ENCODE measurements at regions not wholly inside any gene's neighbourhood (a gene's known extent, or its start where the extent isn't known, plus 50 kb on each side); places are given as distances from the start of the nearest gene placed in this dataset.

- no peak overlapping the region for H3K9ac ChIP-seq (ENCODE audit: low read length in 5 of 5)
- H3K27me3 ChIP-seq (ENCODE audit: control insufficient read depth in 5 of 5, insufficient read depth in 4 of 5, low read length in 5 of 5), result no peaks in the 10 kb centered on the region
- no peak overlapping the region for H3K4me3 ChIP-seq (ENCODE audit: low read depth in 1 of 5, low read length in 5 of 5)
- no peaks in the 10 kb centered on the region for H3K9me3 ChIP-seq (ENCODE audit: control insufficient read depth in 5 of 5, low read length in 5 of 5)
- peaks cover 0 to 3% (median 0%) of the 10 kb centered on the region in 5 donors for H3K4me1 ChIP-seq (ENCODE audit: control insufficient read depth in 5 of 5, insufficient read depth in 5 of 5, low read length in 5 of 5)
- no peaks in the 10 kb centered on the region for H3K36me3 ChIP-seq (ENCODE audit: control insufficient read depth in 5 of 5, insufficient read depth in 5 of 5, low read length in 5 of 5)
- no peak overlapping the region for H3K27ac ChIP-seq (ENCODE audit: low read depth, low read length)
Measured at GRCh38 chr11:101745756-101746155, 161.9 kb upstream of the TRPC6 start.

DNA sequence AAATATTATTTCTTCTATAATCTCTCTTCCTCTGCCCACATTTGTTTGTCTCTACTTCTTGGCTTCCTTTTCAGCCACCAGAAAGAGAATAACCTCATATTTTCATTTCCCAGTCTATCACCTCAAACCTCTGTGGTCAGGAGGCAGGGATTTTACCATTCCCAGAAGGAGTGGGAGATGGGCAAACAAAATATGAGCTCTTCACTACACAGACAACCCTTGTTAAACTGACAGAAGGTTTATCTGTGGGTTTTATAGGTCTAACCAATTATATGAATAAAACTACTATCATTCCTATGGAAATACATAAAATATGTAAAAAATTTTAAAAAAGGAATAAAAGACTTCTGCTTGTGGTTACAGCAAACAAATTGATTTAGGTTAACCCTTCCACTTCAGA, 160.0 kb upstream of the TRPC6 start:
- H3K27ac ChIP-seq (ENCODE audit: low read depth, low read length), result no peak overlapping the region
- H3K27me3 ChIP-seq (ENCODE audit: control insufficient read depth in 5 of 5, insufficient read depth in 4 of 5, low read length in 5 of 5), result no peaks in the 10 kb centered on the region
- H3K4me3 ChIP-seq (ENCODE audit: low read depth in 1 of 5, low read length in 5 of 5), result no peak overlapping the region
- no peaks in the 10 kb centered on the region for H3K9me3 ChIP-seq (ENCODE audit: control insufficient read depth in 5 of 5, low read length in 5 of 5)
- no peaks in the 10 kb centered on the region for H3K36me3 ChIP-seq (ENCODE audit: control insufficient read depth in 5 of 5, insufficient read depth in 5 of 5, low read length in 5 of 5)
- no peaks in the 10 kb centered on the region for H3K4me1 ChIP-seq (ENCODE audit: control insufficient read depth in 5 of 5, insufficient read depth in 5 of 5, low read length in 5 of 5)
- H3K9ac ChIP-seq (ENCODE audit: low read length in 5 of 5), result no peak overlapping the region

GRCh38 chr11:101741479-101742175, 157.8 kb upstream of the TRPC6 start:
- H3K36me3 ChIP-seq (ENCODE audit: control insufficient read depth in 5 of 5, insufficient read depth in 5 of 5, low read length in 5 of 5), result no peaks in the 10 kb centered on the region
- no peak overlapping the region for H3K9ac ChIP-seq (ENCODE audit: low read length in 5 of 5)
- no peak overlapping the region for H3K27ac ChIP-seq (ENCODE audit: low read depth, low read length)
- no peaks in the 10 kb centered on the region for H3K27me3 ChIP-seq (ENCODE audit: control insufficient read depth in 5 of 5, insufficient read depth in 4 of 5, low read length in 5 of 5)
- no peaks in the 10 kb centered on the region for H3K4me1 ChIP-seq (ENCODE audit: control insufficient read depth in 5 of 5, insufficient read depth in 5 of 5, low read length in 5 of 5)
- H3K4me3 ChIP-seq (ENCODE audit: low read depth in 1 of 5, low read length in 5 of 5), result no peak overlapping the region
- H3K9me3 ChIP-seq (ENCODE audit: control insufficient read depth in 5 of 5, low read length in 5 of 5), result no peaks in the 10 kb centered on the region

DNA sequence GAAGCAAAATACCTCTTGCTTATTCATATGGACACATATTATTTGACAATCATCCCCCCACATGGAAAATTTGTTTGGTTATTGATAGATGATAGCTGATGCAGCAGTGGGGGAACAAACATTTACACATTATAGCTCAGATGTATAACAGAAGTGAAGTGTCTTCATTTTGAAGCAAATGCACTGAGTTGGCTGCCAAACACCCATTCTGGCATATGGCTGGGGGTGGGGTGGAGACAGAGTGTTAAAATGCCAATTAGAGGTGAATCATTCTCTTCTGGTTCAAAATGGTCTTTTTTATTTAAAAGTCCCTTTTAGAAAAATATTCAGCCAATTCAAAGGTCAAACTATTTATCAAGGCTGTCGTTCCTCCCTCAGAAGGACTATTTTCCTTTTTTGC, 157.3 kb upstream of the TRPC6 start:
- H3K4me3 ChIP-seq (ENCODE audit: low read depth in 1 of 5, low read length in 5 of 5), result no peak overlapping the region
- no peaks in the 10 kb centered on the region for H3K9me3 ChIP-seq (ENCODE audit: control insufficient read depth in 5 of 5, low read length in 5 of 5)
- no peaks in the 10 kb centered on the region for H3K36me3 ChIP-seq (ENCODE audit: control insufficient read depth in 5 of 5, insufficient read depth in 5 of 5, low read length in 5 of 5)
- H3K9ac ChIP-seq (ENCODE audit: low read length in 5 of 5), result no peak overlapping the region
- no peaks in the 10 kb centered on the region for H3K27me3 ChIP-seq (ENCODE audit: control insufficient read depth in 5 of 5, insufficient read depth in 4 of 5, low read length in 5 of 5)
- no peak overlapping the region for H3K27ac ChIP-seq (ENCODE audit: low read depth, low read length)
- no peaks in the 10 kb centered on the region for H3K4me1 ChIP-seq (ENCODE audit: control insufficient read depth in 5 of 5, insufficient read depth in 5 of 5, low read length in 5 of 5)

DNA sequence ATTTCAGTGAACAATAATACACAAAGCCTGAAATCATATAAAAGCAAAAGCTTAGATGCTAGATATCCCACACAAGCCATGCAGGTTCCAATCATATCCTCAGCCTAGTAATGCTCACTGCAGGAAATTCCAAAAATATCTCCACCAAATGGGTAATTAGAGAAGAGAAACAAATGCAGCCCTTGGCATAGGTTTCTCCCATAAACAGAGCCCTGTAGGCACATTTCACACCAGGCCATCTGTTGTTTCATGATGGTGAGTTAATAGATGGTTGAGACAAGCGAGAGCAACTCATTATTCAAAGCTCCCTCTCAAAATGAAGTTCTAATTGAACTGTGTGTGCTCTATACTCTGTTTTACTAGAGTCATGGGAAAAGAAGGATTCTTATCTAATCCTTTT, 154.6 kb upstream of the TRPC6 start:
- H3K4me1 ChIP-seq (ENCODE audit: control insufficient read depth in 5 of 5, insufficient read depth in 5 of 5, low read length in 5 of 5), result no peaks in the 10 kb centered on the region
- no peak overlapping the region for H3K4me3 ChIP-seq (ENCODE audit: low read depth in 1 of 5, low read length in 5 of 5)
- no peaks in the 10 kb centered on the region for H3K27me3 ChIP-seq (ENCODE audit: control insufficient read depth in 5 of 5, insufficient read depth in 4 of 5, low read length in 5 of 5)
- H3K27ac ChIP-seq (ENCODE audit: low read depth, low read length), result no peak overlapping the region
- H3K36me3 ChIP-seq (ENCODE audit: control insufficient read depth in 5 of 5, insufficient read depth in 5 of 5, low read length in 5 of 5), result no peaks in the 10 kb centered on the region
- no peak overlapping the region for H3K9ac ChIP-seq (ENCODE audit: low read length in 5 of 5)
- no peaks in the 10 kb centered on the region for H3K9me3 ChIP-seq (ENCODE audit: control insufficient read depth in 5 of 5, low read length in 5 of 5)

- Histone ChIP-seq H3K4me1 (ENCODE audit: control insufficient read depth in 5 of 5, insufficient read depth in 5 of 5, low read length in 5 of 5) (no peaks in the 10 kb centered on the region), H3K27me3 (ENCODE audit: control insufficient read depth in 5 of 5, insufficient read depth in 4 of 5, low read length in 5 of 5) (no peaks in the 10 kb centered on the region), H3K9ac (ENCODE audit: low read length in 5 of 5) (no peak overlapping the region), H3K36me3 (ENCODE audit: control insufficient read depth in 5 of 5, insufficient read depth in 5 of 5, low read length in 5 of 5) (no peaks in the 10 kb centered on the region), H3K27ac (ENCODE audit: low read depth, low read length) (no peak overlapping the region), H3K4me3 (ENCODE audit: low read depth in 1 of 5, low read length in 5 of 5) (no peak overlapping the region), H3K9me3 (ENCODE audit: control insufficient read depth in 5 of 5, low read length in 5 of 5) (no peaks in the 10 kb centered on the region)
Measured at GRCh38 chr11:101729406-101730078, 145.7 kb upstream of the TRPC6 start.

DNA sequence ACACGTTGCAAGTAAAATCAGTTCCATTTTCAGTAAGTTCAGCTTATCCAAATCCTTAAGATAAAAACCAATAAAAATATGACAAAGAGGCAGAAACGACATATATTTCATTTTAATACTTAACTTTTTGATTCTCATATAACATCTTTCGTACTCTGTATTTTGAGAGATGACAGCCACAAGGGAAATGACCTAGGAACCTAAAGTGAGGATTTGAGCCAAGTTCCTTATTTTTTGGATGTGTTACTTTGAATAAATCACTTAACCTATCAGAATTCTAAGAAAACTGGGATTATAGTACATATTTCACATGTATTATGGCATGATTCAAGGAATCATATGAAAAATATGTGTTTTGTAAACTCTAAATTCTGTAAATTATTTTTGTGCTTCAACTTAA, 143.6 kb upstream of the TRPC6 start:
- Histone ChIP-seq H3K9ac (ENCODE audit: low read length in 5 of 5) (no peak overlapping the region), H3K27ac (ENCODE audit: low read depth, low read length) (no peak overlapping the region)

DNA sequence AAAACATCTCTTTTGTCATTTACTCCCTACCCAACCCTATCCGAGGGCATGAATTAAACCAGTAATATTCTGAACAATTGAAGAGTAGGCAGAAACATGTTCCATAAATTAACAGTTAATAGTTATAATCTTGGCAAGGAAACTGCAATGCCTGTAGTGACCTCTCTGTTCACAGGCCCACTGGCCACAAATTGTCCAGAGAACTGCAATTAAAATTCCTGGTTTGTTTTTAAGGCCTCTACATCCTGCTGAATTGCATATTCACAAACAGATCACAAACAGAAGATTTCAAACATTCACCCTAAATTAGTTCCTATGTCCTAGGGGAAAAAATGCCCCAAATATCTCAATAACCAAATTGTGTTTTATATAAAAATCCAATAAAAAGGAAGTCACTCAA, 143.2 kb upstream of the TRPC6 start:
- H3K27me3 ChIP-seq (ENCODE audit: control insufficient read depth in 5 of 5, insufficient read depth in 4 of 5, low read length in 5 of 5), result no peaks in the 10 kb centered on the region
- no peaks in the 10 kb centered on the region for H3K36me3 ChIP-seq (ENCODE audit: control insufficient read depth in 5 of 5, insufficient read depth in 5 of 5, low read length in 5 of 5)

More for the DNA sequence above, 143.6 kb upstream of the TRPC6 start:
- Histone ChIP-seq H3K4me3 (ENCODE audit: low read depth in 1 of 5, low read length in 5 of 5) (no peak overlapping the region), H3K4me1 (ENCODE audit: control insufficient read depth in 5 of 5, insufficient read depth in 5 of 5, low read length in 5 of 5) (no peaks in the 10 kb centered on the region), H3K27me3 (ENCODE audit: control insufficient read depth in 5 of 5, insufficient read depth in 4 of 5, low read length in 5 of 5) (no peaks in the 10 kb centered on the region), H3K9me3 (ENCODE audit: control insufficient read depth in 5 of 5, low read length in 5 of 5) (no peaks in the 10 kb centered on the region), H3K36me3 (ENCODE audit: control insufficient read depth in 5 of 5, insufficient read depth in 5 of 5, low read length in 5 of 5) (no peaks in the 10 kb centered on the region)

DNA sequence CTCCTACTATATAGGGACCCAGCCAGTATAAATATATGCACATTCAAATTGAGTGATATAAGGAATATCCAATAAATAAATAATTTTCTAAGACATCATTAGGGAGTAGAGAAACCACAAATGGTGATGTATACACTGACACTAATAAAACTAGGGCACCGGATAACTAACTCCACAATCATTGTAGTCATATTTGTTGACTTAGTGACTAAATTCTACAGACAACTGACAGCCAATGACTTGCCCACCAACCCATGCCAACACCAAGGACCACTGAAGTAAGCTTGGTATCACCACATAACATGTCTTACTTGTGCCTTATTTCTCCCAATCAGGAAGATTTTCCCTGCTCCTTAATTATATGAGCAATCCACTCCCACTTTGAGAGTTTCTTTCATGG, 139.6 kb upstream of the TRPC6 start:
- H3K9ac ChIP-seq (ENCODE audit: low read length in 5 of 5), result no peak overlapping the region

More for the DNA sequence above, 143.2 kb upstream of the TRPC6 start:
- Histone ChIP-seq H3K9me3 (ENCODE audit: control insufficient read depth in 5 of 5, low read length in 5 of 5) (no peaks in the 10 kb centered on the region), H3K4me1 (ENCODE audit: control insufficient read depth in 5 of 5, insufficient read depth in 5 of 5, low read length in 5 of 5) (no peaks in the 10 kb centered on the region), H3K4me3 (ENCODE audit: low read depth in 1 of 5, low read length in 5 of 5) (no peak overlapping the region), H3K27ac (ENCODE audit: low read depth, low read length) (no peak overlapping the region), H3K9ac (ENCODE audit: low read length in 5 of 5) (no peak overlapping the region)

DNA sequence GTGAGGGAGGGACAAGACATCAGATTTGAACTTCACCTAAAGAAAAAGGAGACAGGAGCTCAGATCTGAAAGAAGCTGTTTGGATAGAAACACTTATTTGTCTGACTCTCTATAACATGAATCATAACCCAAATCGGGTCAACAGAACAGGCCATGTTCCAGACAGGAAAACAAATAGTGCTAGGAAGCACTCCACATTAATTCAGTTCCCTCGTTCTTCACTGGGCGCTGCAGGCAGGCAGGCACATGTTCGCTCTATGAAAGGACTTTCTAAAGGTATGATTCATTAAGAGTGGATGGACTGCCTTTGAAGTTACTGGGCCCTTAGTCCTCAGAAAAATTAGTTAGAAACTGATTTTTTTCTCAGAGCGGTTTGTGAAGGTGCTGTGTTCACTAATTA, 137.5 kb upstream of the TRPC6 start:
- no peak overlapping the region for H3K4me3 ChIP-seq (ENCODE audit: low read depth in 1 of 5, low read length in 5 of 5)
- no peak overlapping the region for H3K9ac ChIP-seq (ENCODE audit: low read length in 5 of 5)
- H3K27ac ChIP-seq (ENCODE audit: low read depth, low read length), result no peak overlapping the region
- H3K27me3 ChIP-seq (ENCODE audit: control insufficient read depth in 5 of 5, insufficient read depth in 4 of 5, low read length in 5 of 5), result no peaks in the 10 kb centered on the region
- no peaks in the 10 kb centered on the region for H3K4me1 ChIP-seq (ENCODE audit: control insufficient read depth in 5 of 5, insufficient read depth in 5 of 5, low read length in 5 of 5)
- no peaks in the 10 kb centered on the region for H3K9me3 ChIP-seq (ENCODE audit: control insufficient read depth in 5 of 5, low read length in 5 of 5)
- H3K36me3 ChIP-seq (ENCODE audit: control insufficient read depth in 5 of 5, insufficient read depth in 5 of 5, low read length in 5 of 5), result no peaks in the 10 kb centered on the region

More for the DNA sequence above, 139.6 kb upstream of the TRPC6 start:
- H3K4me3 ChIP-seq (ENCODE audit: low read depth in 1 of 5, low read length in 5 of 5), result no peak overlapping the region
- no peaks in the 10 kb centered on the region for H3K27me3 ChIP-seq (ENCODE audit: control insufficient read depth in 5 of 5, insufficient read depth in 4 of 5, low read length in 5 of 5)
- H3K27ac ChIP-seq (ENCODE audit: low read depth, low read length), result no peak overlapping the region
- H3K9me3 ChIP-seq (ENCODE audit: control insufficient read depth in 5 of 5, low read length in 5 of 5), result no peaks in the 10 kb centered on the region
- no peaks in the 10 kb centered on the region for H3K36me3 ChIP-seq (ENCODE audit: control insufficient read depth in 5 of 5, insufficient read depth in 5 of 5, low read length in 5 of 5)
- H3K4me1 ChIP-seq (ENCODE audit: control insufficient read depth in 5 of 5, insufficient read depth in 5 of 5, low read length in 5 of 5), result no peaks in the 10 kb centered on the region
